C4-2B (cell line): ENCODE measurements at regions not wholly inside any gene's neighbourhood (a gene's known extent, or its start where the extent isn't known, plus 50 kb on each side); places are given as distances from the start of the nearest gene placed in this dataset.

ENCODE experiments used
- H3K27ac ChIP-seq: fragments of 450-650 bp; 2 replicates; pipeline ENCODE4 v1.5.1; 2017
- ZFX ChIP-seq: fragments of 450-650 bp; IDR thresholded peaks from 2 replicates; pipeline ENCODE4 v1.6.1; 2017
- TF ChIP-seq, protein P1 (sequence below): fragments of 450-650 bp; conservative IDR thresholded peaks from 2 replicates; pipeline ENCODE4 v1.5.1; 2017; ENCODE audit warnings: mild to moderate bottlenecking

DNA sequence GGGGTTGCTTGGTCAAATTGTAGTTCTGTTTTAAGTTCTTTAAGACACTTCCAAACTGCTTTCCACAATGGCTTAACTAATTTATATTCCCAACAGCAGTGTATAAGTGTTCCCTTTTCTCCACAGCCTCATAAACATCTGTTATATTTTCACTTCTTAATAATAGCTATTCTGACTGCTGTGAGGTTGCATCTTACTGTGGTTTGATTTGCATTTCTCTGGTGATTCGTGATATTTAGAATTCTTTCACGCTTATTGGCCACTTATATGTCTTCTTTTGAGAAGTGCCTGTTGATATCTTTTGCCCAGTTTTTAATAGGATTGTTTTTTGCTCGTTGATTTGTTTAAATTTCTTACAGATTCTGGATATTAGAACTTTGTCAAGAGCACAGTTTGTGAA, 278.6 kb upstream of the ITM2A start:
- H3K27ac ChIP-seq, result no peak overlapping the region
- TF ChIP-seq, protein P1, sequence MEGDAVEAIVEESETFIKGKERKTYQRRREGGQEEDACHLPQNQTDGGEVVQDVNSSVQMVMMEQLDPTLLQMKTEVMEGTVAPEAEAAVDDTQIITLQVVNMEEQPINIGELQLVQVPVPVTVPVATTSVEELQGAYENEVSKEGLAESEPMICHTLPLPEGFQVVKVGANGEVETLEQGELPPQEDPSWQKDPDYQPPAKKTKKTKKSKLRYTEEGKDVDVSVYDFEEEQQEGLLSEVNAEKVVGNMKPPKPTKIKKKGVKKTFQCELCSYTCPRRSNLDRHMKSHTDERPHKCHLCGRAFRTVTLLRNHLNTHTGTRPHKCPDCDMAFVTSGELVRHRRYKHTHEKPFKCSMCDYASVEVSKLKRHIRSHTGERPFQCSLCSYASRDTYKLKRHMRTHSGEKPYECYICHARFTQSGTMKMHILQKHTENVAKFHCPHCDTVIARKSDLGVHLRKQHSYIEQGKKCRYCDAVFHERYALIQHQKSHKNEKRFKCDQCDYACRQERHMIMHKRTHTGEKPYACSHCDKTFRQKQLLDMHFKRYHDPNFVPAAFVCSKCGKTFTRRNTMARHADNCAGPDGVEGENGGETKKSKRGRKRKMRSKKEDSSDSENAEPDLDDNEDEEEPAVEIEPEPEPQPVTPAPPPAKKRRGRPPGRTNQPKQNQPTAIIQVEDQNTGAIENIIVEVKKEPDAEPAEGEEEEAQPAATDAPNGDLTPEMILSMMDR, result no peak
- TF ChIP-seq ZFX, result no peak

GRCh38 chrX:79631526-79631925, 264.4 kb upstream of the ITM2A start:
- H3K27ac ChIP-seq, result no peak overlapping the region
- TF ChIP-seq, protein P1, result no peak
- no peak for TF ChIP-seq ZFX

- no peak overlapping the region; the same call in 1 of the 2 replicates for H3K27ac ChIP-seq
- no peak for TF ChIP-seq ZFX
- TF ChIP-seq, protein P1, result no peak
These were observed 263.2 kb upstream of the ITM2A start for GRCh38 chrX:79630033-79631009.

GRCh38 chrX:79623098-79623762, 256.1 kb upstream of the ITM2A start:
- TF ChIP-seq, protein P1, result no peak
- TF ChIP-seq ZFX, result no peak
- no peak overlapping the region for H3K27ac ChIP-seq

DNA sequence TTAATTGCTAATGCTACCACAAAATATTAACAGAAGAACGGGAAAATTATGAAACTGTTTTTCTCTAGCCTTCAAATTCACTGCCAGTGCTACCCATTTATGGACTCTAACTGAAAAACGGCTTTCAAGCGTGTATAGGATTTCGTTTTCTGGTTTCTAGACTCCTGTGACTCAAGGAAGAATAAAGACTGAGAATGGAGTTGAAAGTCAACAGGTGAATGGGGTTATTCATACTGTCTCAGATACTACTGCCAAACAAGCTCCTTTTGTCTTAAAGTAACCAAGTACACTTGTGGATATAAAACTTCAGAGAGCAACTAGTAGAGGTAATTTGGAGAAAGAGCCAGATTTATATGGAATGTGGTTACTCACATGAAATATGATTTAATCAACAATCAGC, 251.1 kb upstream of the ITM2A start:
- no peak overlapping the region for H3K27ac ChIP-seq
- TF ChIP-seq, protein P1, result no peak
- no peak for TF ChIP-seq ZFX

- H3K27ac ChIP-seq, result no peak overlapping the region
- TF ChIP-seq, protein P1, result no peak
- no peak for TF ChIP-seq ZFX
These were observed 237.2 kb upstream of the ITM2A start for GRCh38 chrX:79604364-79604763.
